GDM1 (cell line): ENCODE measurements at regions not wholly inside any gene's neighbourhood (a gene's known extent, or its start where the extent isn't known, plus 50 kb on each side); places are given as distances from the start of the nearest gene placed in this dataset.

Experiments used
- DNase-seq: peaks from one replicate; lab custom pipeline; 2025; lab: John Stamatoyannopoulos, UW

DNA sequence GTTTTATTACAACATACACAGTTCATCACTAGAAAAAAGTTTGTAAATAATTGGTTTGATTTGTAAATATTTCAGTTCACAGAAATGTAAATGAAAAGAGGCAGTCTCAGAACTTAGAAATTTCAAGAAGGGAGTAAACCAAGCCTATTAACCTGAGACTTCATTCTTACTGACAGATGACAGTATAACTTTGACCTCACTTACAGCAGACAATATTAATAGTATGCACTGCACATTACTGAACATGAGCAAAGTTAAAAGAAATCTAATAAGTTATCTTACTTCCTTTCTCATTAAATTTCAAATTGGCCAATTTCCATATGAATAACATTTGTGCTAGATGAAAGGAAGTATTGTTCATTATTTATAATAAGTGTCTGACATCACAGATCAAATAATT is 235.8 kb downstream of the SLC6A15 start:
- no peak for DNase-seq

DNA sequence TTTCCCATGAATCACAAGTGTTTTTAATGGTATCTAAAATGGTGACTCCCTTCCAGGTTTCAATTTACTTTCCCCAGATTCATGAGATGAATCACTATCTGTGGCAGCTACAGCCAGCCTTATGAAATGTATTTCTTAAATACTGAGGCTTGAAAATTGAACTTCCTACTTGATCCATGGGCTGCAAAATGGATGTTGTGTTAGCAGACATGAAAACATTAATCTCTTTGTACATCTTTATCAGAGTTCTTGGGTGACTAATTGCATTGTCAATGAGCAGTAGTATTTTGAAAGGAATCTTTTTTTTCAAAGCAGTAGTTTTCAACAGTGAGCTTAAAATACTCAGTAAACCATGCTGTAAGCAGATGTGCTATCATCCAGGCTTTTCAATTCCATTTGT is 250.8 kb downstream of the SLC6A15 start:
- DNase-seq: no peak

DNA sequence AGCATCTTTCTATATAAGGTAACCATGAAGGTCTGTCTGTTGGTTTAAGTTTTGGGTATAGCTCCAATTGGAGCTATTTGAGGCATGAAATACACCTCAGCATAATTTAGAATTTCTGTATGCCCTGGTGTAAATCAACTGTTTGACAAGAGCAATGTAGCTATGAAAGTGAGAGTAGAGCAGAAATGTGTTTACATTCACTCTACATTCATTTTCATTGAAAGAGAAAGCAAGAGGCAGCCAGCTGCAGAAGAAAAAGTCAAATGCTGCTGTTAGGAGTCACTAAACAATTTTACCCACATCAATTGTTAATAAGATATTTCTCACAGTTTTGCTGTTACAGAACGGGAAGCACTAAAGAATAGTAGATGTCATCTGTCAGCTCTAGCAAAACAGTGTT is 252.5 kb downstream of the SLC6A15 start:
- DNase-seq: no peak

DNA sequence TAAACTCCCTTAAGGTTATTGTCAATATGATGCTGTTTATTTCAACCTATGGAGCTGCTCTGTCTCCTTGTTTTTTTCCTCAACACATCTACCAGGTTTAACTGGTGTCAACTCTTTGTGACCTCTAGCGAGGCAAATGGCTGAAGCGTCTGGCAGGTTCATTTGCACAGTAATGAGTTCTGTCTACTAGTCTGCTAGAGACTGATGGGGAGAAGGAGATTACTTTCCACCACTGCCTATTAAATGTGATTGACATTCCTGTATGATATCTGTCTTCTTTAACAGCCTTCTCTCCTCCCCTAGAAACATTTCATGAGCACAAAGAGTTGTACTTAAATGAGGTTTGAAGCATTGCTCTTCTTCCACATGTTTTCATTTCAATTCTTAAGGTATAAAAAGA is 253.7 kb downstream of the SLC6A15 start:
- DNase-seq: no peak

DNA sequence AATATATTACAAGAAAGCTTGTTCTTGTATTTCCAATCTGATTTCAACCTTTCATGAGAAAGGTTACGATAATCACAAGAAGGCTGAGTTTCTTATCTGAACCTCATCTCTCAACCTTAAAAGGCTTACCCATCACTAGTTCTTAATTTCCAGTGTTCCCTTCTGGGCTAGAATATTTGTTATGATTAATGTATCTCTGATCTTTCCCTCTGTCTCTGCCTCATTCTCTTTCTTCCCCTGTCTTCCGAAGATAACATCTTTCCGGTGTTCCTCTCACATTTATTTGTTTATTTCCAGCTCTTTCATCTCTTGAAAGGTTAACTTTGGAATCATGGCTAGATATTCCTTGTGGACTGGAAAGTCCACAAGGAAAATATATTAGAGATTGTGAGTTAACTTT is 255.9 kb downstream of the SLC6A15 start:
- DNase-seq: no peak

DNA sequence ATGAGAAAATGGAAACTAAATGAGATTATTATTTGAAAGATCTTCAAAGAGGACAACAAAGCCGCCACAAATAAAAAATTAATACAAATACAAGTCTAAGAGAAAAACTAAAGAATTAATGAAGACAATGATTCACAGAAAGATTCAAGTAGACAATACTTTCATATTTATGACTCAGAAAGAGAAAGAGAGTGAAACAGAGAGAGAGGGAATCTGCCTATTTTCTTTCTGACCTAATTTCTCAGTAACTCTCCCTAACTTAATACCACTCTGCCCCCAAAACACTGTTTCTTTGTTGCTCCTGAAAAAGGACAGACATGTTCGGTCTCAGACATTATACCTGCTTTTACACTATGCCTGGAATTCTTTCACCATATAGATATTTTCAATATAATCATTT is 259.1 kb downstream of the SLC6A15 start:
- no peak for DNase-seq

DNA sequence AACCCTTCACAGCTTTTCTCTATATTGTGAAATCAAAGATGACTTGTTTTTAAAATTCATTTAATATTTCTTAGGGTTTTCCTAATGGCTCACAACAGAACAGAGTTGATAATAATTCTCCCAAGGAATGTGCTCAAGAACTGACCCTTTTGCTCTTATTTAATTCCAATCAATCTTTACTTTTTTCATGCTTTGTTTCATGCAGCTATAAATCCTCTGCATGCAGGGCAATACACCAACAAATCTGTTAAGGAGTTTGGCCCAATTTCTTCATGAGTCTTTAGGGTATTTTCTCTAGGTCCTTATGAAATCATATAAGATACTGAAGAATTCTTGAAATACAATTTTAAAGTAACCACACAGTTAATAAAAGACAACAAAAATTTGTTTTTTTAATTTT is 264.2 kb downstream of the SLC6A15 start:
- DNase-seq: no peak

DNA sequence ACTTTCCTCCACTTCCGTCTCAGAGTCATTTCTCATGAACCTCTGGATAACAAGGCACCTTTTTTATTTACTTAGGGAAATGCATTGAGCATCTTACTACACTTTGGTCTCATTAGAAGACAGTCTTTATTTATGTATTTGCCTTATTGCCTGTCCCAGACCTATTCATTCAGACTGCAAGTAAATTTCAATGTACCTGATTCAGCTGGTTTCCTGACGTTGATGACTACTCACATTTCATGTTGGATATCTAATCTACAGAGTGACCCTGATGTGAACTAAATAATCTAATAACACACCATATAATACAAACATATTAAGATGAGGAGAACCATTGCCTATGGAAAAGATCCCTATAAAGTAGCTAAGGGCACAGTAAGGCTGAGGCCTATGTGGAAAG is 267.7 kb downstream of the SLC6A15 start:
- DNase-seq: no peak

DNA sequence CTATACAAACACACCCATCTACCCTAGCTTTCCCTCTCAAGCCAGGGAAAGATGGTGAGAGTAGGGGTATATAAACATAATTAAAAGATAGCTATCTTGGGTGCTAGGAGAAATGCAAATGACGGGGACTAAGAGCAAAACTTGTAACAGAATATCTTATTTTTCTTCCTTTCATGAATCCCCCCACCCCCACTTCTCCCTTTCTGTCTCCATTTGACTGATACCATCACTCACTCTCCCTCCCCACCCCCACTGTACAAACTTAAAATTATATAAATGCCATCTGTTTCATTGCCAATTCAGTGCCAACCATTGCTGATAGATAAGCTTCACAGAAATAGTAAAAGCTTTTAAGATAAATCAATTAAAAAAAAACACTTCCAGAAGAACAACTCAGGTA is 268.6 kb downstream of the SLC6A15 start:
- DNase-seq: no peak

DNA sequence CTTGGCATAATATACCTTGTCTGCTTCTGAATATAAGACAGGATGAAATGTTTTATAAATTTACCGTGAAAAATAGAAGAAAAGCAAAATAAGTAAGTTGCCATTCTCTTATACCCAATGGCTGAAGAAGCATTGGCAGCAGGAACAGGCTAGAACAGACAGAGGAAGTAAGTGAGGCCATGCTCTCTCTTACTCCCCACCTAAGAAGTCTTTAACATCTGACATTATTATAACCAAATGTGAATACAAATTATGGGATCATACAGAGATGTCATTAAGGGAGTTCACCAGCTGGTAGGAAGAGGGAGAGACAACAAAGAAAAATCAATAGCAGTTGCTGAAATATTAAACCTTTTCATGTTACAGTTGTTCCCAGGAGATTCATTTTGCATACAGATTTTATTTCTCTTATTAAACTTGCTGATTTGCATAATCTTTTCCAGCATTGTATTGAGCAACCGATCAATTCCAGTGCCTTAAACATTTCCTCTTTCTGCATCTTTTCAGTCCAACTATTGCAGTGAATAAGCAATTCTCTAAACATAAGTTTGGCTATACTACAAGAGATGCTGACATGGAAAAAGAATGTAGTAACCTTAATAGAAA is 270.6 kb downstream of the SLC6A15 start:
- DNase-seq: no peak

DNA sequence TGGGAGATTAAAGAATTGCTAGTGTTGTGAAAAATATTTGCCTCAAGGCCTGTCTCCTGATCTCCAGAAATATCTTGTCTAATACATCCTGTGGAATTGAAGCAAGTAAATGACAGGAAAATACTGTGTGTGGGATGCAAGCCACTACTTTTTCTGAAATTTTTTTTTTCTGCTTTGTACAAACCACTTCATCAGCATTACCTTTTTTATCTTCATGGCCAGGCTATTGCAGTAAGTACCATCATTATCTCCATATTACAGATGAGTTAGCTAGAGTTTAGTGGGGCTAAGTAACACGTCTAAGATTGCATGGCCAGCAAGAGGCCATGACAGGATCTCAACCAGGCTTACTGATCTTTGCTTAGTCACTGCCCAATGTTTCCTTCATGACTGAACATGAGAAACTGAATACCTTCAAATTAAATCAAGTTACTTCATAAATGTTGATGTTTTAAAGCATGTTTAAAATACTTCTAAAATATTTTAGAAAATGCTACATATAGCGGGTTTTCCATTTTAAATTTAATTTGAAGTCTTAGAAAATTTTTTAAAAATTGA is 273.7 kb downstream of the SLC6A15 start:
- DNase-seq: no peak

DNA sequence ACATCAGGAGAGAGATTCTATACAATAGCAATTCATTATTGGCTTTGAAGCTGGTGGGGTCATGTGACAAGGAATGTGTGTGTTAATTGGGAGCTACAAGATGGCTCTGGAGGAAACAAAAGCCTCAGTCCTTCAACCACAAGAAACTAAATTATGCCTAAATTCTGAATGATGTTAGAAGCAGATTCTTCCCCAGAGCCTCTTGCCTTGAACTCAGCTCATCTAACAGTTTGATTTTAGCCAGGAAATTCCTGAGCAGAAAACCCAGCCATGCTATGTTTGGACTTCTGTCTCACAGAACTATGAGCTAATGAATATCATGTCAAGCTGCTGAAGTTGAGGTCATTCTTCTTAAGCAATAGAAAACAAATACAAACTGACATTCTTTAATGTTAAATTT is 274.7 kb downstream of the SLC6A15 start:
- DNase-seq: no peak

DNA sequence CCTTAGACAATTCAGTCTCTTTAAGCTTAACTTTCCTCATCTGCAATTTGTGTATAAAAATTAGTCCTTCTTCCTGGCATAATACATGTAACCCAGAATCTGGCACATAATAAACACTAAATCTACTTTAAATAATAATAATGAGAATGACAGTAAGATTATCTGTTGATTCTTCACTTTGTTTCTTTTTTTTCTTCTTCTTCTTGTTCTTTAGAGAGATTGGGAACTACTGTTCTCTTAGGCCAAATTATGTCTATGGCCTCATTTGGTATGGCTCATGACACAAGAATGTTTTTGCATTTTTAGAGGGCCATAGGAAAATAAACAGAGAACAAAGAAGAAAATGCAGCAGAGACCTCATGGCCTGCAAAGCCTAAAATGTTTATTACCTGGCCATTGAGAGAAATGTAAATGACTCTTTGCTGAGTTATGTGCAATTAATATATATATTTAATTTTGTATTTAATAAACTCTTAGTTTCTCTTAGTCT is 275.8 kb downstream of the SLC6A15 start:
- DNase-seq: no peak

DNA sequence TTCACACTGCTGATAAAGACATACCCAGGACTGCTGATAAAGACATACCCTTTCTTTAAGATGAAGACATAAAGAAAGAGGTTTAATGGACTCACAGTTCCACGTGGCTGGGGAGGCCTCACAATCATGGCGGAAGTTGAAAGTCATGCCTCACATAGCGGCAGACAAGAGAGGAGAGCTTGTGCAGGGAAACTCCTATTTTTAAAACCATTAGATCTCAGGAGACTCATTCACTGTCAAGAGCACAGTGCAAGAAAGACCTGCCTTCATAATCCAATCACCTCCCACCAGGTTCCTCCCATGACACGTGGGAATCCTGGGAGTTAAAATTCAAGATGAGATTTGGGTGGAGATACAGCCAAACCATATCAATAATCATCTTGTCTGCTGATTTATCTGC is 278.1 kb downstream of the SLC6A15 start:
- no peak for DNase-seq

DNA sequence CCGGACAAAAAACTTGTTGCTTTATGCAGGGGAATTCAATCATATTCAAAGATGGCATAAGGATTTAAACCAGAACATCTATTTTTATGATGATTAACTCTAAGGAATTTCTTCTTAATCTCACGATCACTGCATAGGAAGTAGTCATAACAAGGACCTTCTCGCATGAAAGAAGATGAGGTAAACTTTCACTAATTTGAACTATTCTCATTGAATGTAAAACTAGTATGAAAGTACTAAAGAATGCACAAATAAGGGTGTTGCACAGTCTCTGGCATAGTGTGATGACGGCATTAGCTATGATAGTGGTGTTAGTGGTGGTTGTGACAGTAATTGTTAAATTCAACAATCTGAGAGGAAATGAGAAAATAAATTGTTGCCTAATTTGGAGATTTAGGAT is 280.0 kb downstream of the SLC6A15 start:
- DNase-seq: no peak

DNA sequence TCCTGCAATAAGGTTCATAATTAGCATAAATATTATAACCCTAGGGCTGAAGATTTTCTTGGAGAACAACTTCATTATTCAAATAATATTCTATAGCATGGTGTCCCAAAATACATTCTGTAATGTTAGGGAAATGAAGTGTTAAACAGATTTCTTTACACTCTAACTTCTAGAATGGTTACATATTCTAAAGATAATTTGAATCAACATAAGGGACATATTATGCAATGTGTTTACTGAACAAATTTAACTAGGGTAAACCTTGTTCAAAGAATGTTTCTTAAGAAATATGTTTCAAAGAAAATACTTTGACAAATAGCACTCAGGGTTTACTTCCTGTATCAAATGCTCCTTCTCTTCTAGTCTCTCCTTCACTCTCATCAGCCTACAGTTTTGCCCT is 281.6 kb downstream of the SLC6A15 start:
- DNase-seq: no peak

DNA sequence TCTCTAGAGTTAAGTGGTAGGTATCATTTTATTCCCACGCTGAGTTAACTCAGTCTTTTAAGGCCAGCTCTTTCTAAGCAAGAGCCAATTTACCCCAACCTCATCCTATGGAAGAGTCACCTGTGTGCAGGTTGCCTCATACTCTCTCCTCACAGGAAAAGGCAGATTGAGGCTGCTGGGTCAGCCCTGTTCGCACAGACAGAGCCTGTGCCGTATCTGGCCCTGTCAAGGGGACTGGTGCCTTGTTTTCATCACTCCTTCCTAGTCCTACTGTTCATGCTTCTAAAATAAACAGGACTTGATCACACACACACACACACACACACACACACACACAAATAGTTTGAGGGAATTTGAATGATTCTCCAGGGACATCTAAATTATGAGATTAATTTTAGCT is 285.0 kb downstream of the SLC6A15 start:
- no peak for DNase-seq

DNA sequence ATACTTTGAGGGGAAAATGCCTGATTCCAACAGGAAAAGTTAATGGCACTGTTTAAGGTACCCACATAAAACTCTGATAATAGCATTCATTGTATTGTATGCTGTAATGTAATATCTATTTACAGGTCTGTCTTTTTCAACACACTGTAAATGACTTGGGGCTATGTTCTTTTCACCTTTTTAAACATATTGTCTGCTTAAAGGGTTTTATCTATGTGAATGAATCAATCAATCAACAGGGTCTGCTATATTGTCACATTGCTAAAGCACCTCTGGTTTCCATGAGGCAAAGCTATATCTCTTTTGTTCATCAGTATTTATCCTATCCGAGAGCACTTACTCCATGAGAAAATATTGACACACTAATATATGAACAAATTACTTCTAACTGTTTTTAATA is 288.0 kb downstream of the SLC6A15 start:
- no peak for DNase-seq

DNA sequence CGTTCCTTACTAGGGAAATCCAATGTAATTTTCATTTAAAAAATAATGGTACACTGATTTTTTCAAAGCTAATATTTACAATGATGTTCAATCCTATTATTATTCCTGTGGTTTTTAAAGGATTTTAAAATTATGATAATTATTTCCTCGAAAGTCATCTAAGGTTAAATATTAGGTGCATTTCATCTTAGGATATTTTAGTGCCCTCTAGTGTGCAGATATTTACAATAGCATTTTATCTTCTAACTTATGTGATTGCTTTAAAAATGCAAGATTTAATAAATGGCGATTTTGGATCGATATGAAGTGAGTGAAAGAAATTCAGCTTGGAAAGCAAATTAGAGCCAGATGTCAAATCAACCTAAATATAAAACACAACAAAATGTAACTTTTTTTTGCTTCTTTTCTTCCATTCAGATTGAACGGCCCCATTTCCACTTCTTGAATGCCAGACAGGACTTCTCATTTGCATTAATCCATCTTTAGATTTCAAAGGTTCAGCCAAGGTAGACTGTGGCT is 293.5 kb downstream of the SLC6A15 start:
- no peak for DNase-seq

DNA sequence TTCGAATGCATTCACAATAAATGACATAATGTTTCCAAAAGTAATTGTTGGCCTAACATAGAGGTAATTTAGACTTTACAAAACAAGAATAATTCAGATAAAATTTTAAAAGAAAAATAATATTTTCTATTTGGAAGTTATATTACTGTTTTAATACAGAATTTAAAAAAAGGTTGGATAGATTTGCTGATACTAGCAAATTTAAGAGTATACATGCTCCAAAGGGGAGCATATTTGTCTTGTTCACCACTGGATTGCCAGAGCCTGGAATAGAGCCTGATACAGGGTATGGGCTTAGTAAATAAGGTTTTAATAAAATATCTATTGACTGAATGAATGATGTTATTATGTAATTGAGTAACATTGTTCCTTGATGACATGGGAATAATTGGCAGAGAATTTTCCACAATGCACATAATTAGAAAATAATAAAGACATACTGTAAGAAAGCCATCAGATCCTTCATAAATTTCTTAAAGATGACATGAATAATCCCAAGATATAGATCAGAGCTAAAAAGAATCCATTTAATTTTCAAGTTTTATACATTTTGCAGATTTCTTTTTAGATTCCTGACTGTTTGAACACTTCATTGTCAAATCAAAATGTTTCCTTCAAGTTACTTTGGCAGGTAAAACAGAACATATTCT is 305.3 kb downstream of the SLC6A15 start:
- DNase-seq: no peak

DNA sequence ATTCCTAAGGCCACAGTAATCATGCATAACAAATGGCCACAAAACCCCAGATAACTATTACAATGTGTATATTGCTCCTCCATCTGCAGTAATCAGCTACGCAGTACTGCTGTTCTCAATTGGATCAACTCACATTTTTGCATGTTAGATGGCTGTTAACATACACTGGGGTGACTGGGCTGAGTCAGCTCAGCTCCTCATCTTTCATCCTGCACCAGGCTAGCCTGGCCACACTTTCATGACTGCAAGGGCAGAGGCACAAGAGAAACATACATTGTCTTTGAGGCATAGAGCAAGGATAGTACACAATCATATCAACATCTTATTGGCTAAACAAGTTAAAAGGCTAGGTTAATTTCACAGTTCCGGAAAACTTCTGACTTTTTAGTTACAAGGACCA is 306.6 kb downstream of the SLC6A15 start:
- DNase-seq: no peak

DNA sequence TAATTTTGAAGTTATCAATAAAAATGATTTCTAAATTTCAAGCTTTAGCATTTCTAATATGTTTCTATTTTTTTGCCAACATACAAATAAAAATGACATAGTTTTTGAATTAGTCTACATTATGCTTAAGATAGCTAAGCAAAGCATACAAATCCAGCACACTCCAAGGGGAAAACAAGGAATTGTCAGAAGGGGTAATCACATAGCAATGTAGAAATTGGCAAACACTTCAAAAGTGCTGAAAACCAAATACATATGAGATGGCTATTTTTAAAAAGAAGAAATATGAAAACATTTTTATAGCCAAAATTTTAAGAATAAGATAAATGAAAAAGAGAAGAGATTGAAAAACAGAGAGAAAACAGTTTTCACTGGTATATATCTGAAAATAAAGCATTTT is 308.0 kb downstream of the SLC6A15 start:
- DNase-seq: no peak

DNA sequence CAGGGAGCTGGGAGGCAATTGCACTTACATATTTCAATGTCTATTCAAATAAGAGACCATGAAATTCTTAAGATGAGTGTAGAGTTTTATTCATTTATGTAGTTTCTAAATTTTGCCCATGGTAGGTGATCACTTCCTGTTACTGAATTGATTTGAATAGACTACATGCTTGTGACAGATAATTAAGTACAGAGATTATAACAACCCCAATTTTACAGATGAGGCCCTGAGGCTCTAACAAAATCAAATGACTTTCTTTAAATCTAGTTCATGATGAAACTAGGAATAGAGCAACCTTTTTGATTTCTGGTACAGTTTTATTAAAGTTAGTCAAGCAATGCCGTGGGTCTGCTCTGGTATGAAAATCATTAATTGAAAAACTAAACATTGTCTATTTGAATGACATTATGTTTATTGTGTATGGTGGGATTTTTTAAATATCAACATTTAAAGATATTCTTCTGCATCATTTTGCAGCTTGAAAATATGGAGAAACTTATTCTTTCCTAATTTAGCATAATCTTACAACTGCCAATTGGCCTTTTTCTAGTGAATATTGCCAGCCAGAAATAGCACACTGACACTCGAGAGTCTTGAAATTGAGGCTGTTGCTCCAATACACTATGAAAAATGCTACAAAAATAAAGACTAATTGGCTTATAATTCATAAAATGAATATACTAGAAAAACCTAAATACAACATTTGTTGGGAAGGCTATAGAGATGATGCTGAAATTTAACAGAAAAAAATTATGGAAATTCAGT is 308.9 kb downstream of the SLC6A15 start:
- no peak for DNase-seq
